ENCODE measurements at regions not wholly inside any gene's neighbourhood (a gene's known extent, or its start where the extent isn't known, plus 50 kb on each side); places are given as distances from the start of the nearest gene placed in this dataset.
"Not testable (repeated sequence)": the region's sequence is repeated elsewhere in the genome, so short reads cannot be mapped to it uniquely, and the experiment has no call there.

DNA sequence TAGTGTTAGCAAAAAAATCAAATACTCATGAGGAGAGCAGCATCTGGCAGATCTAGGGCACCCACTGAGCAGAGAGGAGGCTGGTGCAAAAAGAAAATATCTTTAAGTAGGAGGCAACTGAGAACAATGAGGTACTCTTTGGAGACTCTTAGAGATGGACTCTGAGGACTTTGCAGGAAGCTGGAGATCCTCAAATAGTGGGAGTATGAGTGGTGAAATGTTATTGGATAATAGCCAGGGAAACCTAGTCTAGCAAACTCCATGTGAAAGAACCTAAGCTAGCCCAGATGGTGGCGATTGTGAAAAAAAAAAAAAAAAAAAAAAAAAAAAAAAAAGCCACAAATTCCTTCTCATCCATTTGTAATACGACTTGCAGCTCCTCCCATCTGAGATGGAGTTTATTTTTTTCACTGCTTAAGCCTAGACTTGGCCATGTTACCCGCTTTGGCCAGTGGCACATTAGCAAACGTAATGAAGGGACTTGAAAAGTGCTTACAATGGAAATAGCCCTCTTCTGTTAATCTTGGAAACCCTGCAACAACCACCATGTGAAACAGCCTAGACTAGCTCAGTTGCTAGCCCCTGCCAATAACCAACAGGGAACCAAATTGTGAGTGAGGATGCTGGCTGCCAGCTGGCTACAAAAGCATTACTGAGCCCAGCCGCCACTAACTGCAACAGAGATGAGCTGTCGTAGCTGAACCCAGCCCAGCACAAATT is 476.2 kb downstream of the KLF12 start:
- DNase-seq (ENCODE audit: low read depth, low spot score) = peak; percentile 27
- in situ Hi-C loops (cut with HindIII; ENCODE audit: low sequenced_read_pairs) = no loop called here
- TF ChIP-seq, protein P1, sequence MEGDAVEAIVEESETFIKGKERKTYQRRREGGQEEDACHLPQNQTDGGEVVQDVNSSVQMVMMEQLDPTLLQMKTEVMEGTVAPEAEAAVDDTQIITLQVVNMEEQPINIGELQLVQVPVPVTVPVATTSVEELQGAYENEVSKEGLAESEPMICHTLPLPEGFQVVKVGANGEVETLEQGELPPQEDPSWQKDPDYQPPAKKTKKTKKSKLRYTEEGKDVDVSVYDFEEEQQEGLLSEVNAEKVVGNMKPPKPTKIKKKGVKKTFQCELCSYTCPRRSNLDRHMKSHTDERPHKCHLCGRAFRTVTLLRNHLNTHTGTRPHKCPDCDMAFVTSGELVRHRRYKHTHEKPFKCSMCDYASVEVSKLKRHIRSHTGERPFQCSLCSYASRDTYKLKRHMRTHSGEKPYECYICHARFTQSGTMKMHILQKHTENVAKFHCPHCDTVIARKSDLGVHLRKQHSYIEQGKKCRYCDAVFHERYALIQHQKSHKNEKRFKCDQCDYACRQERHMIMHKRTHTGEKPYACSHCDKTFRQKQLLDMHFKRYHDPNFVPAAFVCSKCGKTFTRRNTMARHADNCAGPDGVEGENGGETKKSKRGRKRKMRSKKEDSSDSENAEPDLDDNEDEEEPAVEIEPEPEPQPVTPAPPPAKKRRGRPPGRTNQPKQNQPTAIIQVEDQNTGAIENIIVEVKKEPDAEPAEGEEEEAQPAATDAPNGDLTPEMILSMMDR (IDR thresholded peaks at IDR 0.05; ENCODE audit: low read depth, low read length) = no peak
- H3K4me3 ChIP-seq (ENCODE audit: low read depth, low read length) = no peak overlapping the region

DNA sequence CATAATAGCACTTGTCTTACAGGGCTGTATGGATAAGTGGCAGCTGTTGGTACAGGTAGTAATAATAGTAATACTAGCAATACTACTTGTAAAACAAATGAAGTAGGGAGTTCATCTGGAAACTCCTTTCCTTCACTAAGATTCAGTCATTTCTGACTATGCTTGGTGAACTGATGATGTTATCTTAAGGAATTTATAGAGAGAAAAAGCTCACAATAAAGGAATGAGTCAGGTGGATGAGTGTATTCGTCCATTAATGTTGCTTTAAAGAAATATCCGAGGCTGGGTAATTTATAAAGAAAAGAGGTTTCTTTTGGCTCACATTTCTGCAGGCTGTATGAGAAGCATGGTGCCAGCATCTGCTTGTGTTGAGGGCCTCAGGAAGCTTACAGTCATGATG is 477.3 kb downstream of the KLF12 start:
- no peak overlapping the region for H3K4me3 ChIP-seq (ENCODE audit: low read depth, low read length)
- in situ Hi-C loops (cut with HindIII; ENCODE audit: low sequenced_read_pairs) = no loop called here
- TF ChIP-seq, protein P1 (IDR thresholded peaks at IDR 0.05; ENCODE audit: low read depth, low read length) = no peak
- DNase-seq (ENCODE audit: low read depth, low spot score) = peak; percentile 41

DNA sequence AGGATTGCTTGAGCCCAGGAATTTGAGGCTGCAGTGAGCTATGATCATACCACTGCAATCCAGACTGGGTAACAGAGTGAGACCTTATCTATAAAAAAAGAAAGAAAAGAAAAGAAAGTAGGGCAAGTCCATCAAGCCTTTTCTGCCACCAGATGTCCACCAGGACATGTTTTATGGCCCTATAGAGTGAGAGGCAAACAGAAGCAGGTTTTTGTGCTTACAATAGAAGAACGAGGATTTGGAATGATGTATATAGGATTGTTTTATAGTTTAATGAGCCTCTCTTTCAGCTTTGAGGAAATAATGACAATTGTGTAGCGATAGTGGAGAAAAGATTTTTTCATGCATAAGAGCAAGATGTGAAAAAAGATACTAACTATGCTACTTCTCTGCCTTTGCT is 480.5 kb downstream of the KLF12 start:
- no peak overlapping the region for H3K4me3 ChIP-seq (ENCODE audit: low read depth, low read length)
- DNase-seq (ENCODE audit: low read depth, low spot score) = no peak
- in situ Hi-C loops (cut with HindIII; ENCODE audit: low sequenced_read_pairs) = no loop called here
- TF ChIP-seq, protein P1 (IDR thresholded peaks at IDR 0.05; ENCODE audit: low read depth, low read length) = no peak

DNA sequence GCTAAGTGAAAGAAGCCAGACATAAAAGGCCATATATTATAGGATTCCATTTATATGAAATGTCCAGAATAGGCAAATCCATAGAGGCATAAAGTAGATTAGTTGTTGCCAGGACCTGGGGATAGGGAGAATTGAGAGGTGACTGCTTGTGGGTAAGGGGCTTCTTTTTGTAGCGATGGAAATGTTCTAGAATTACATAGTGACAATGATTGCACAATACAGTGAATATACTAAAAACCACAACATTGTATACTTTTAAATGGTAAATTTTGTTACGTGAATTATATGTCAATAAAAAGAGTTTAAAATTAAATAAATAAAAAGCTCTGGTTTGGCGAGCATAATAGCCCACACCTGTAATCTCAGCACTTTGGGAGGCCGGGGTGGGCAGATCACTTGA is 486.8 kb downstream of the KLF12 start:
- DNase-seq (ENCODE audit: low read depth, low spot score) = no peak
- no peak overlapping the region for H3K4me3 ChIP-seq (ENCODE audit: low read depth, low read length)
- in situ Hi-C loops (cut with HindIII; ENCODE audit: low sequenced_read_pairs) = no loop called here
- TF ChIP-seq, protein P1 (IDR thresholded peaks at IDR 0.05; ENCODE audit: low read depth, low read length) = no peak

DNA sequence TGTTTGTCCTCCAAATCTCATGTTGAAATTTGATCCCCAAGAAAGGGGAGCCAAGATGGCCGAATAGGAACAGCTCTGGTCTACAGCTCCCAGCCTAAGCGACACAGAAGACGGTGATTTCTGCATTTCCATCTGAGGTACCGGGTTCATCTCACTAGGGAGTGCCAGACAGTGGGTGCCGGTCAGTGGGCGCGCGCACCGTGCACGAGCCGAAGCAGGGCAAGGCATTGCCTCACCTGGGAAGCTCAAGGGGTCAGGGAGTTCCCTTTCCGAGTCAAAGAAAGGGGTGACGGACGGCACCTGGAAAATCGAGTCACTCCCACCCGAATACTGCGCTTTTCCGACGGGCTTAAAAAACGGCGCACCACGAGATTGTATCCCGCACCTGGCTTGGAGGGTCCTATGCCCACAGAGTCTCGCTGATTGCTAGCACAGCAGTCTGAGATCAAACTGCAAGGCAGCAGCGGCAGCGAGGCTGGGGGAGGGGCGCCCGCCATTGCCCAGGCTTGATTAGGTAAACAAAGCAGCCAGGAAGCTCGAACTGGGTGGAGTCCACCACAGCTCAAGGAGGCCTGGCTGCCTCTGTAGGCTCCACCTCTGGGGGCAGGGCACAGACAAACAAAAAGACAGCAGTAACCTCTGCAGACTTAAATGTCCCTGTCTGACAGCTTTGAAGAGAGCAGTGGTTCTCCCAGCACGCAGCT is 493.6 kb downstream of the KLF12 start:
- in situ Hi-C loops (cut with HindIII; ENCODE audit: low sequenced_read_pairs); DNase-seq (ENCODE audit: low read depth, low spot score); H3K4me3 ChIP-seq (ENCODE audit: low read depth, low read length): not testable (repeated sequence)

DNA sequence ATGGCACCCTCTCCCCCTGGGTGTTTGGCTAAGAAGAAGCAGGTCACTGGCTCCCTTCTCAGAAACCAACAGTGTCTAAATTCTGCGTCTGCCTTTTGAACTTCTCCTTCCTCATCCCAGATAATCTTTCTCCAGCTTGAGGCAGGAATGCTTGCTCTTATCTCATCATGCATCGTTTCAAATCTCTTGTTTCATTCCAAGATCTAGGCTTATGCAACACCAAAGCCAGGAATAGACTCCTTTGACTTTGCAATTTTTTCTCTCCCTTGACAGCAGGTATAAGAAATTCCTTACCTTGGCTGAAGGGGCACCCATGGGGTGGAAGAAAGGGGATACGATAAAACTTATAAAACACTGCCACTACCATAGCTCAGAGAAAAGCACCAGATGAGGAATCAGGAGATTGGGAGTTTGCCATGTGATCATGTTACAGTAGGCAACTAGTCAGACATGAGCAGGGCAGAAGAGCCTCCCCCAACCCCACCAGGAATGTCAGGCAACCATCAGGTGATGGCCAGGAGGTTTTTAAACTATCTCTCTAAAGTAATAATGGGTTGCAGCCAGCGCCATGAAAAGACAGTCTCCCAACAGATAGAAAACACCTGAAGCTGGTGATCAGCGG is 498.9 kb downstream of the KLF12 start:
- TF ChIP-seq, protein P1 (IDR thresholded peaks at IDR 0.05; ENCODE audit: low read depth, low read length) = no peak
- in situ Hi-C loops (cut with HindIII; ENCODE audit: low sequenced_read_pairs) = no loop called here
- no peak overlapping the region for H3K4me3 ChIP-seq (ENCODE audit: low read depth, low read length)
- DNase-seq (ENCODE audit: low read depth, low spot score) = no peak
